ENCODE measurements at regions not wholly inside any gene's neighbourhood (a gene's known extent, or its start where the extent isn't known, plus 50 kb on each side); places are given as distances from the start of the nearest gene placed in this dataset.

- intact Hi-C loops (cut with micrococcal nuclease): no loop called here
These were observed 208.3 kb upstream of the SHH start for GRCh38 chr7:156020566-156020965.

More at GRCh38 chr7:156020566-156020965, 208.3 kb upstream of the SHH start:
- Histone ChIP-seq H3K4me1 (ENCODE audit: control insufficient read depth in 2 of 2, insufficient read depth in 2 of 2, low read length in 2 of 2) (no peaks in the 10 kb centered on the region), H3K9me3 (ENCODE audit: control extremely low read depth in 1 of 3, control insufficient read depth in 2 of 3, insufficient read depth in 1 of 3, low read length in 2 of 3) (peaks cover 0 to 14% (median 0%) of the 10 kb centered on the region in 3 donors), H3K36me3 (replicated peaks in 1 of 2; ENCODE audit: control extremely low read depth in 1 of 2, control insufficient read depth in 1 of 2, extremely low read depth in 1 of 2, insufficient read depth in 2 of 2, low read length in 1 of 2) (no peaks in the 10 kb centered on the region), H3K9ac (ENCODE audit: low read length) (no peak overlapping the region), H4K20me1 (ENCODE audit: control insufficient read depth, insufficient read depth, low read length, poor library complexity, severe bottlenecking) (no peaks in the 10 kb centered on the region), H3K79me2 (ENCODE audit: control insufficient read depth, insufficient read depth, low read length) (no peaks in the 10 kb centered on the region), H3K4me2 (replicated peaks; ENCODE audit: low read depth, low read length, poor library complexity, severe bottlenecking) (no peak overlapping the region), H2AFZ (ENCODE audit: insufficient read depth, low read depth, low read length, poor library complexity, severe bottlenecking) (no peak overlapping the region), H3K4me3 (ENCODE audit: control extremely low read depth in 1 of 5, extremely low read depth in 1 of 5, insufficient read depth in 1 of 5, low read depth in 2 of 5, low read length in 4 of 5) (no peak overlapping the region), H3K27ac (ENCODE audit: low read length in 2 of 2) (no peak overlapping the region), H3K27me3 (replicated peaks in 1 of 4; ENCODE audit: control extremely low read depth in 1 of 4, control insufficient read depth in 3 of 4, insufficient read depth in 4 of 4, low read length in 3 of 4) (no peaks in the 10 kb centered on the region)
- Mint-ChIP-seq H3K9me3 (ENCODE audit: insufficient read depth) (no peaks in the 10 kb centered on the region), H3K27me3 (peaks cover 3% of the 10 kb centered on the region), H3K4me3 (no peak overlapping the region), H3K4me1 (no peaks in the 10 kb centered on the region), H3K27ac (no peak overlapping the region)
- ChIA-PET POLR2A (no interaction called here), CTCF (no interaction called here)
- DNase-seq: no peak
- TF ChIP-seq CTCF (IDR thresholded peaks at IDR 0.05) (no peak), EZH2 (IDR thresholded peaks at IDR 0.05; ENCODE audit: borderline replicate concordance, insufficient read depth, low read depth, low read length, poor library complexity, severe bottlenecking) (no peak)
- no peak for ATAC-seq (ENCODE audit: low read depth)
- no CpG with 5 or more reads among the region's 5 CpGs for WGBS (ENCODE audit: insufficient coverage)

Data from B cell (primary cell).